IMR-90 (cell line): ENCODE measurements at regions not wholly inside any gene's neighbourhood (a gene's known extent, or its start where the extent isn't known, plus 50 kb on each side); places are given as distances from the start of the nearest gene placed in this dataset.

Experiments
- ATAC-seq: fragments of 200-7000 bp; cut with Tn5 transposase; 2 replicates; pipeline ENCODE4 v1.9.1; 2020; ENCODE audit warnings: low read depth, mild to moderate bottlenecking, moderate library complexity
- BruUV-seq: library from RNA; stranded (reverse); fragments of 400-500 nt; replicated peaks from 2 replicates; lab custom pipeline; 2021; lab: Mats Ljungman, UMichigan
- CTCF ChIA-PET: fragments of 300-600 bp; formaldehyde crosslinking; extraction: SDS; loops from one replicate; lab custom pipeline; 2021; ENCODE audit warnings: antibody characterized with exemption; lab: Yijun Ruan, JAX
- POLR2A ChIA-PET: fragments of 300-600 bp; sonication (Branson Sonifier 250); formaldehyde crosslinking; loops from one replicate; lab custom pipeline; 2022; ENCODE audit warnings: antibody characterized with exemption; ENCODE audit not compliant: unreplicated experiment; lab: Charles Lee
- DNase-seq: peaks from one replicate; pipeline ENCODE4 v3.0.0; 2013
- H2AFZ ChIP-seq: replicated peaks from 2 replicates; pipeline ENCODE3; 2013; ENCODE audit warnings: low read length, mild to moderate bottlenecking; ENCODE audit not compliant: poor library complexity
- H2AK5ac ChIP-seq: 2 replicates; pipeline ENCODE4 v1.6.1; 2013; ENCODE audit warnings: low read depth, low read length, inconsistent platforms
- H2AK9ac ChIP-seq: replicated peaks from 2 replicates; pipeline ENCODE3; 2013; ENCODE audit warnings: mild to moderate bottlenecking, low read depth, low read length, moderate library complexity; ENCODE audit not compliant: poor library complexity
- H2BK120ac ChIP-seq: 2 replicates; pipeline ENCODE4 v1.6.1; 2013; ENCODE audit warnings: low read depth, low read length, inconsistent platforms
- H2BK15ac ChIP-seq: 3 replicates; pipeline ENCODE4 v1.6.1; 2013; ENCODE audit warnings: low read depth, low read length, inconsistent platforms
- H2BK20ac ChIP-seq: 2 replicates; pipeline ENCODE4 v1.6.1; 2013; ENCODE audit warnings: low read depth, mild to moderate bottlenecking, inconsistent platforms, low read length, moderate library complexity
- H2BK5ac ChIP-seq: 2 replicates; pipeline ENCODE4 v1.6.1; 2013; ENCODE audit warnings: mild to moderate bottlenecking, low read depth, low read length, inconsistent platforms; ENCODE audit not compliant: poor library complexity, severe bottlenecking
- H3K14ac ChIP-seq: replicated peaks from 2 replicates; pipeline ENCODE4 v1.6.1; 2013; ENCODE audit warnings: low read depth, low read length, inconsistent platforms
- H3K18ac ChIP-seq: 2 replicates; pipeline ENCODE4 v1.6.1; 2013; ENCODE audit warnings: low read depth, low read length, control low read depth
- H3K23ac ChIP-seq: 2 replicates; pipeline ENCODE4 v1.6.1; 2013; ENCODE audit warnings: low read depth, low read length, inconsistent platforms
- H3K27ac ChIP-seq: 2 replicates; pipeline ENCODE4 v1.5.1; 2013; ENCODE audit warnings: mild to moderate bottlenecking, control low read depth, low read length; ENCODE audit not compliant: insufficient read depth
- H3K27me3 ChIP-seq: 2 replicates; pipeline ENCODE4 v1.6.1; 2013; ENCODE audit warnings: low read length; ENCODE audit not compliant: control insufficient read depth, insufficient read depth
- H3K36me3 ChIP-seq: 2 replicates; pipeline ENCODE4 v1.6.1; 2013; ENCODE audit warnings: low read length, mixed read lengths; ENCODE audit not compliant: control insufficient read depth, insufficient read depth
- H3K4ac ChIP-seq: 2 replicates; pipeline ENCODE4 v1.6.1; 2013; ENCODE audit warnings: low read depth, low read length, inconsistent platforms
- H3K4me1 ChIP-seq: 2 replicates; pipeline ENCODE4 v1.6.1; 2013; ENCODE audit warnings: low read length, mixed read lengths; ENCODE audit not compliant: control insufficient read depth, insufficient read depth
- H3K4me2 ChIP-seq: 2 replicates; pipeline ENCODE4 v1.6.1; 2013; ENCODE audit warnings: low read depth, mild to moderate bottlenecking, control low read depth, low read length, moderate library complexity
- H3K4me3 ChIP-seq: 2 replicates; pipeline ENCODE4 v1.5.1; 2013; ENCODE audit warnings: low read depth, mild to moderate bottlenecking, control low read depth, low read length, moderate library complexity; ENCODE audit not compliant: insufficient read depth
- H3K56ac ChIP-seq: 2 replicates; pipeline ENCODE4 v1.6.1; 2013; ENCODE audit warnings: low read length, inconsistent platforms; ENCODE audit not compliant: insufficient read depth; ENCODE audit errors: extremely low read depth
- H3K79me1 ChIP-seq, 2 experiments: 2 replicates each; pipeline ENCODE4 v1.6.1; 2013; ENCODE audit warnings: low read length in 2 of 2, inconsistent platforms in 1 of 2, low read depth in 1 of 2
- H3K9ac ChIP-seq: 2 replicates; pipeline ENCODE4 v1.6.1; 2013; ENCODE audit warnings: low read depth, low read length, control low read depth
- H3K9me1 ChIP-seq: 2 replicates; pipeline ENCODE4 v1.6.1; 2013; ENCODE audit warnings: low read length, inconsistent platforms; ENCODE audit not compliant: insufficient read depth
- H3K9me3 ChIP-seq: 2 replicates; pipeline ENCODE4 v1.6.1; 2013; ENCODE audit warnings: low read length; ENCODE audit not compliant: control insufficient read depth, insufficient read depth
- H4K20me1 ChIP-seq: 2 replicates; pipeline ENCODE4 v1.6.1; 2013; ENCODE audit warnings: low read length, inconsistent platforms; ENCODE audit not compliant: insufficient read depth
- H4K5ac ChIP-seq: 2 replicates; pipeline ENCODE4 v1.6.1; 2013; ENCODE audit warnings: mild to moderate bottlenecking, low read depth, low read length, control low read depth
- H4K8ac ChIP-seq, 2 experiments: 2 replicates each; pipeline ENCODE4 v1.6.1; 2013; ENCODE audit warnings: low read depth in 2 of 2, low read length in 2 of 2, control low read depth in 1 of 2, inconsistent platforms in 1 of 2
- H4K91ac ChIP-seq: 2 replicates; pipeline ENCODE4 v1.6.1; 2013; ENCODE audit warnings: low read depth, low read length, inconsistent platforms; ENCODE audit not compliant: insufficient read depth
- CEBPB ChIP-seq: IDR thresholded peaks from 2 replicates; pipeline ENCODE4 v1.6.1; 2012; ENCODE audit warnings: low read depth, low read length, improper control_type of control experiment
- CHD1 ChIP-seq: IDR thresholded peaks from 2 replicates; pipeline ENCODE4 v1.6.1; 2012; ENCODE audit warnings: low read depth, low read length, improper control_type of control experiment
- FOS ChIP-seq: fragments of 150-350 bp; IDR thresholded peaks from 2 replicates; pipeline ENCODE4 v1.6.1; 2016; ENCODE audit warnings: low read depth, low read length
- MAZ ChIP-seq: IDR thresholded peaks from 2 replicates; pipeline ENCODE4 v1.6.1; 2012; ENCODE audit warnings: low read depth, mild to moderate bottlenecking, low read length, improper control_type of control experiment, moderate library complexity, borderline replicate concordance
- MXI1 ChIP-seq: IDR thresholded peaks from 2 replicates; pipeline ENCODE4 v1.6.1; 2012; ENCODE audit warnings: low read depth, mild to moderate bottlenecking, low read length, moderate library complexity, borderline replicate concordance
- NFE2L2 ChIP-seq: fragments of 150-350 bp; IDR thresholded peaks from 2 replicates; pipeline ENCODE4 v1.6.1; 2016; ENCODE audit warnings: low read depth, mild to moderate bottlenecking, low read length
- POLR2A ChIP-seq: IDR thresholded peaks from 2 replicates; pipeline ENCODE4 v1.6.1; 2012; ENCODE audit warnings: mild to moderate bottlenecking, low read depth, low read length
- SMC3 ChIP-seq: fragments of 150-350 bp; IDR thresholded peaks from 2 replicates; pipeline ENCODE4 v1.6.1; 2016; ENCODE audit warnings: low read depth, mild to moderate bottlenecking, antibody characterized with exemption, low read length, moderate library complexity
- WGBS, 2 experiments: methylation state at CpG; one replicate each; pipeline versions ENCODE4 v1.1.5 to v1.1.7; 2013; ENCODE audit warnings: missing lambda C conversion rate in 2 of 2; ENCODE audit not compliant: insufficient read length in 1 of 2; ENCODE audit errors: extremely low coverage in 2 of 2; 5-methylcytosine and 5-hydroxymethylcytosine counted together
- dilution Hi-C: fragments of 300-500 bp; cut with HindIII; formaldehyde crosslinking; loops from one replicate; pipeline ENCODE4 v1.14.3; 2018; ENCODE audit warnings: low sequenced_read_pairs; ENCODE audit not compliant: unreplicated experiment
- in situ Hi-C: fragments of 300-500 bp; cut with MboI; formaldehyde crosslinking; loops from 3 replicates; pipeline ENCODE4 v1.14.3; 2019; ENCODE audit warnings: low sequenced_read_pairs, inconsistent platforms, mixed read lengths
- intact Hi-C: fragments of 100-400 bp; cut with micrococcal nuclease; formaldehyde crosslinking; loops from 2 replicates; pipeline ENCODE4 v1.10.0; 2022
- TF ChIP-seq, protein P1 (sequence below): fragments of 150-350 bp; IDR thresholded peaks from 2 replicates; pipeline ENCODE4 v1.6.1; 2016; ENCODE audit warnings: low read depth, mild to moderate bottlenecking, low read length, moderate library complexity, borderline replicate concordance

- no peaks in the 10 kb centered on the region for H3K27me3 ChIP-seq
- no peak overlapping the region for H3K14ac ChIP-seq
- intact Hi-C loops (no loop called here), in situ Hi-C loops (no loop called here), dilution Hi-C loops (loop anchor here (25.0 kb wide), 1 partner anchor 316 kb away; no protein-coding TSS in a partner anchor)
- ChIA-PET POLR2A (no interaction called here), CTCF (no interaction called here)
- H3K4me3 ChIP-seq = no peak overlapping the region
- H4K5ac ChIP-seq = no peak overlapping the region
- H3K4me2 ChIP-seq = no peak overlapping the region
- H3K56ac ChIP-seq = no peak overlapping the region
- H2AK5ac ChIP-seq = no peak overlapping the region
- H2BK15ac ChIP-seq = no peak overlapping the region
- BruUV-seq = no TSS peak
- ATAC-seq (no peak), DNase-seq (no peak)
- H3K4me1 ChIP-seq = peaks cover 2% of the 10 kb centered on the region; the same call in 1 of the 2 replicates
- H3K9me1 ChIP-seq = no peaks in the 10 kb centered on the region; the same call in 1 of the 2 replicates
- H2BK20ac ChIP-seq = no peak overlapping the region
- no peaks in the 10 kb centered on the region for H4K20me1 ChIP-seq
- no peak overlapping the region for H2BK5ac ChIP-seq
- no peak overlapping the region for H3K9ac ChIP-seq
- no peak overlapping the region for H4K91ac ChIP-seq
- no peak overlapping the region for H3K18ac ChIP-seq
- no peak overlapping the region for H3K4ac ChIP-seq
- H3K27ac ChIP-seq = no peak overlapping the region
- H3K36me3 ChIP-seq = no peaks in the 10 kb centered on the region
- no peak overlapping the region for H4K8ac ChIP-seq
- no peak overlapping the region for H2BK120ac ChIP-seq
- H3K9me3 ChIP-seq = no peaks in the 10 kb centered on the region
- H3K23ac ChIP-seq = no peak overlapping the region
- no peaks in the 10 kb centered on the region for H3K79me1 ChIP-seq
- TF ChIP-seq MXI1 (no peak), POLR2A (no peak), CHD1 (no peak), NFE2L2 (no peak), MAZ (no peak), SMC3 (no peak), FOS (no peak), CEBPB (no peak)
- TF ChIP-seq, protein P1, sequence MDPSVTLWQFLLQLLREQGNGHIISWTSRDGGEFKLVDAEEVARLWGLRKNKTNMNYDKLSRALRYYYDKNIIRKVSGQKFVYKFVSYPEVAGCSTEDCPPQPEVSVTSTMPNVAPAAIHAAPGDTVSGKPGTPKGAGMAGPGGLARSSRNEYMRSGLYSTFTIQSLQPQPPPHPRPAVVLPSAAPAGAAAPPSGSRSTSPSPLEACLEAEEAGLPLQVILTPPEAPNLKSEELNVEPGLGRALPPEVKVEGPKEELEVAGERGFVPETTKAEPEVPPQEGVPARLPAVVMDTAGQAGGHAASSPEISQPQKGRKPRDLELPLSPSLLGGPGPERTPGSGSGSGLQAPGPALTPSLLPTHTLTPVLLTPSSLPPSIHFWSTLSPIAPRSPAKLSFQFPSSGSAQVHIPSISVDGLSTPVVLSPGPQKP = no peak
- H2AK9ac ChIP-seq = no peak overlapping the region
- WGBS, 2 experiments = no CpG with 5 or more reads among the region's 1 CpG
- H2AFZ ChIP-seq = no peak overlapping the region
Measured at GRCh38 chr20:4578375-4578774, 107.9 kb upstream of the PRNP start.
